CD14-positive monocyte (primary cell): ENCODE measurements at regions not wholly inside any gene's neighbourhood (a gene's known extent, or its start where the extent isn't known, plus 50 kb on each side); places are given as distances from the start of the nearest gene placed in this dataset.

Experiments
- DNase-seq, 3 donors: peaks; one replicate each; pipeline ENCODE4 v3.0.0-alpha.2; 2011 to 2022
- H2AFZ ChIP-seq: 2 replicates; pipeline ENCODE4 v1.6.0; 2012; ENCODE audit warnings: mild to moderate bottlenecking, low read depth, low read length, inconsistent platforms; ENCODE audit not compliant: insufficient read depth, poor library complexity, severe bottlenecking
- H3K27ac ChIP-seq, 2 donors: 1 replicate in 1 of 2; 2 replicates in 1 of 2; pipeline ENCODE4 v1.5.1; 2012 to 2013; ENCODE audit warnings: low read length in 2 of 2, control low read depth in 1 of 2, inconsistent platforms in 1 of 2, low read depth in 1 of 2, mild to moderate bottlenecking in 1 of 2
- H3K27me3 ChIP-seq, 2 donors: one replicate each; pipeline versions ENCODE4 v1.6.0 to v1.6.1; 2011 to 2013; ENCODE audit warnings: low read length in 2 of 2; ENCODE audit not compliant: control insufficient read depth in 2 of 2, insufficient read depth in 2 of 2
- H3K36me3 ChIP-seq, 2 donors: replicated peaks in 1 of 2; 1 replicate in 1 of 2; 2 replicates in 1 of 2; pipeline versions ENCODE4 v1.5.1 to v1.6.1; 2012 to 2013; ENCODE audit warnings: low read length in 2 of 2, control low read depth in 1 of 2, inconsistent platforms in 1 of 2, mild to moderate bottlenecking in 1 of 2; ENCODE audit not compliant: insufficient read depth in 2 of 2, control insufficient read depth in 1 of 2
- H3K4me1 ChIP-seq, 2 donors: 1 replicate in 1 of 2; 2 replicates in 1 of 2; pipeline versions ENCODE4 v1.5.1 to v1.6.1; 2012 to 2013; ENCODE audit warnings: low read length in 2 of 2, control low read depth in 1 of 2, inconsistent platforms in 1 of 2, mild to moderate bottlenecking in 1 of 2, moderate library complexity in 1 of 2; ENCODE audit not compliant: insufficient read depth in 2 of 2, control insufficient read depth in 1 of 2
- H3K4me2 ChIP-seq: replicated peaks from 2 replicates; pipeline ENCODE3; 2012; ENCODE audit warnings: low read length, moderate library complexity, mild to moderate bottlenecking; ENCODE audit not compliant: poor library complexity, severe bottlenecking; ENCODE audit errors: extremely low read depth
- H3K4me3 ChIP-seq, 3 experiments: fragments of 200-600 bp in 1 of 3; sonication (generic) in 1 of 3; replicated peaks in 1 of 3; 1 replicate in 2 of 3; 2 replicates in 1 of 3; pipeline ENCODE4 v1.5.1; 2011 to 2013; ENCODE audit warnings: low read length in 3 of 3, mild to moderate bottlenecking in 3 of 3, control low read depth in 2 of 3, low read depth in 2 of 3, inconsistent platforms in 1 of 3, moderate library complexity in 1 of 3
- H3K79me2 ChIP-seq: 2 replicates; pipeline ENCODE4 v1.6.0; 2012; ENCODE audit warnings: mild to moderate bottlenecking, control low read depth, inconsistent platforms, low read length, moderate library complexity; ENCODE audit not compliant: insufficient read depth
- H3K9ac ChIP-seq: 2 replicates; pipeline ENCODE4 v1.6.0; 2017; ENCODE audit warnings: low read length, mild to moderate bottlenecking; ENCODE audit not compliant: insufficient read depth, poor library complexity, severe bottlenecking
- H3K9me3 ChIP-seq, 2 donors: replicated peaks in 1 of 2; 1 replicate in 1 of 2; 2 replicates in 1 of 2; pipeline versions ENCODE4 v1.5.1 to v1.6.1; 2012 to 2013; ENCODE audit warnings: low read length in 2 of 2, control low read depth in 1 of 2; ENCODE audit not compliant: control insufficient read depth in 1 of 2, insufficient read depth in 1 of 2
- H4K20me1 ChIP-seq: 2 replicates; pipeline ENCODE4 v1.6.0; 2012; ENCODE audit warnings: mild to moderate bottlenecking, low read length, control low read depth, moderate library complexity; ENCODE audit not compliant: insufficient read depth
- H3K27ac Mint-ChIP-seq, 7 donors: one replicate each; pipeline ENCODE4 v1.8.0; 2020; ENCODE audit warnings: mild to moderate bottlenecking in 7 of 7, mixed read lengths in 7 of 7, moderate library complexity in 6 of 7, inconsistent platforms in 2 of 7
- H3K27me3 Mint-ChIP-seq, 3 donors: one replicate each; pipeline ENCODE4 v1.8.0; 2021 to 2022; ENCODE audit warnings: low read depth in 3 of 3, mild to moderate bottlenecking in 3 of 3, mixed read lengths in 3 of 3, moderate library complexity in 3 of 3, inconsistent platforms in 1 of 3
- H3K36me3 Mint-ChIP-seq, 2 donors: one replicate each; pipeline ENCODE4 v1.8.0; 2020; ENCODE audit warnings: mixed read lengths in 2 of 2, inconsistent platforms in 1 of 2, mild to moderate bottlenecking in 1 of 2
- H3K4me1 Mint-ChIP-seq: one replicate; pipeline ENCODE4 v1.8.0; 2020; ENCODE audit warnings: mild to moderate bottlenecking, mixed read lengths
- H3K4me3 Mint-ChIP-seq, 2 donors: one replicate each; pipeline ENCODE4 v1.8.0; 2020; ENCODE audit warnings: mild to moderate bottlenecking in 2 of 2, mixed read lengths in 2 of 2, moderate library complexity in 1 of 2
- H3K9me3 Mint-ChIP-seq, 7 donors: one replicate each; pipeline ENCODE4 v1.8.0; 2020 to 2022; ENCODE audit warnings: mixed read lengths in 7 of 7, mild to moderate bottlenecking in 6 of 7, moderate library complexity in 6 of 7, inconsistent platforms in 2 of 7
- WGBS: methylation state at CpG from one replicate; pipeline ENCODE4 v1.1.5; 2013; ENCODE audit warnings: missing lambda C conversion rate; ENCODE audit not compliant: insufficient coverage; 5-methylcytosine and 5-hydroxymethylcytosine counted together
- intact Hi-C, 2 donors: fragments of 100-400 bp; cut with micrococcal nuclease; formaldehyde crosslinking; loops; one replicate each; pipeline versions ENCODE4 v1.15.0 to v1.15.1; 2023
- TF ChIP-seq, protein P1 (sequence below): fragments of 200-600 bp; IDR thresholded peaks from one replicate; pipeline ENCODE4 v1.8.0; 2022; ENCODE audit warnings: antibody characterized with exemption, mild to moderate bottlenecking

DNA sequence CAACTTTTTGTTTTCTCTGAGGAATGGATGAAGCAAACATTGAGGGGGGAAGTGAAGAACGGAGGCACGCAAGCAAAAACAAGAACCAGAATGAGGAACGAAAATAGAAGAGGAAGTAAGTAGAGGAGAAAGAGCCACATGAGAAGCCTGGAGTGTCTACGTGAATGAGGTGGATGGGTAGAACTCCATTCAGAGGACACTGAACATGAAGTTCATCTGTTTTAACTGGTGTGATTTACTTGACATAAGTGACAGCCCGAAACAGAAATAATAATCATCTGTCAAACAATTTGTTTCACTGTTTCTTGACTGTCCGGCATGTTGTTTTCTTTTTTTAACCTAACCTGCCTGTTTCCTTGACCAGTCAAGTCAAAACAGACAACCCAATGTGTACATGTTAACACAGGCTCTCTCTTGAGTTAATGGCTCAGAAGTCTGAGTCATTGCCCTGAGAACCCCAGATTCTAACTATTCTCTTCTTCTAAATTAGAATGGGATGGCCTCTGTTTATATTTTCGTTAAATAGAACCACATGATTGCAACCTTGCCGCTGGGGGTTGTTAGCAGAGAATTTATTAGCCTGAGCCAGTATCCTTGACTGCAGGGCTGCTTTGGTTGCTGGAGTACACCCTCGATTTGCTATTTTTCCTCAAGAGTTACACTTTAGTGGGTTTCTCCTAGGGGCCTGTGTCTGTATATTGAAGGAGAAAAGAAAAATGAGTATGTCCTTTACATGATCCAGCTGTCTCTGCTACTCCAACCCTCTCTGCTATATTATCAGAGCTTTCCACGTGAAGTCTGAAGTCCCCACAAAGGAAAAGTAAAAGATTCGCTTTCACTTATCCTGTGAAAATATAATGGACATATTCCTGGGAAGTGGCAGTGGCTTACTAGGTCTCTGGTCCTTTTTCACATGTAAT is 151.7 kb downstream of the ZC3H11B start:
- TF ChIP-seq, protein P1, sequence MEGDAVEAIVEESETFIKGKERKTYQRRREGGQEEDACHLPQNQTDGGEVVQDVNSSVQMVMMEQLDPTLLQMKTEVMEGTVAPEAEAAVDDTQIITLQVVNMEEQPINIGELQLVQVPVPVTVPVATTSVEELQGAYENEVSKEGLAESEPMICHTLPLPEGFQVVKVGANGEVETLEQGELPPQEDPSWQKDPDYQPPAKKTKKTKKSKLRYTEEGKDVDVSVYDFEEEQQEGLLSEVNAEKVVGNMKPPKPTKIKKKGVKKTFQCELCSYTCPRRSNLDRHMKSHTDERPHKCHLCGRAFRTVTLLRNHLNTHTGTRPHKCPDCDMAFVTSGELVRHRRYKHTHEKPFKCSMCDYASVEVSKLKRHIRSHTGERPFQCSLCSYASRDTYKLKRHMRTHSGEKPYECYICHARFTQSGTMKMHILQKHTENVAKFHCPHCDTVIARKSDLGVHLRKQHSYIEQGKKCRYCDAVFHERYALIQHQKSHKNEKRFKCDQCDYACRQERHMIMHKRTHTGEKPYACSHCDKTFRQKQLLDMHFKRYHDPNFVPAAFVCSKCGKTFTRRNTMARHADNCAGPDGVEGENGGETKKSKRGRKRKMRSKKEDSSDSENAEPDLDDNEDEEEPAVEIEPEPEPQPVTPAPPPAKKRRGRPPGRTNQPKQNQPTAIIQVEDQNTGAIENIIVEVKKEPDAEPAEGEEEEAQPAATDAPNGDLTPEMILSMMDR = no peak
- H3K27me3 ChIP-seq = no peaks in the 10 kb centered on the region
- DNase-seq = peak; percentile 84 to 91 (median 90)
- Mint-ChIP-seq H3K27ac (peak overlapping the region; percentile 86 to 98 (median 97)), H3K4me1 (peaks cover 51% of the 10 kb centered on the region), H3K36me3 (peaks cover 0 to 1% of the 10 kb centered on the region in 2 donors), H3K4me3 (peak overlapping the region; percentile 22 to 31), H3K27me3 (peaks cover 0 to 3% (median 2%) of the 10 kb centered on the region in 3 donors), H3K9me3 (peaks cover 0 to 5% (median 0%) of the 10 kb centered on the region in 7 donors)
- peak overlapping the region; percentile 39 for H3K4me2 ChIP-seq
- peak overlapping the region; percentile 60 for H3K9ac ChIP-seq
- no peaks in the 10 kb centered on the region for H3K9me3 ChIP-seq
- WGBS = 20% methylated on average over 4 of the region's 11 CpGs
- peaks cover 57 to 61% of the 10 kb centered on the region in 2 donors for H3K4me1 ChIP-seq
- intact Hi-C loops = loop anchor here in 1 of 2 donors (5.0 kb wide), 1 partner anchor 126 kb away; no protein-coding TSS in a partner anchor
- no peak overlapping the region for H2AFZ ChIP-seq
- no peaks in the 10 kb centered on the region for H3K79me2 ChIP-seq
- H3K27ac ChIP-seq = peak overlapping the region; percentile 78 to 96
- H3K4me3 ChIP-seq = peak overlapping the region in 1 of 3 experiments; percentile 24
- no peaks in the 10 kb centered on the region for H4K20me1 ChIP-seq
- no peaks in the 10 kb centered on the region for H3K36me3 ChIP-seq

DNA sequence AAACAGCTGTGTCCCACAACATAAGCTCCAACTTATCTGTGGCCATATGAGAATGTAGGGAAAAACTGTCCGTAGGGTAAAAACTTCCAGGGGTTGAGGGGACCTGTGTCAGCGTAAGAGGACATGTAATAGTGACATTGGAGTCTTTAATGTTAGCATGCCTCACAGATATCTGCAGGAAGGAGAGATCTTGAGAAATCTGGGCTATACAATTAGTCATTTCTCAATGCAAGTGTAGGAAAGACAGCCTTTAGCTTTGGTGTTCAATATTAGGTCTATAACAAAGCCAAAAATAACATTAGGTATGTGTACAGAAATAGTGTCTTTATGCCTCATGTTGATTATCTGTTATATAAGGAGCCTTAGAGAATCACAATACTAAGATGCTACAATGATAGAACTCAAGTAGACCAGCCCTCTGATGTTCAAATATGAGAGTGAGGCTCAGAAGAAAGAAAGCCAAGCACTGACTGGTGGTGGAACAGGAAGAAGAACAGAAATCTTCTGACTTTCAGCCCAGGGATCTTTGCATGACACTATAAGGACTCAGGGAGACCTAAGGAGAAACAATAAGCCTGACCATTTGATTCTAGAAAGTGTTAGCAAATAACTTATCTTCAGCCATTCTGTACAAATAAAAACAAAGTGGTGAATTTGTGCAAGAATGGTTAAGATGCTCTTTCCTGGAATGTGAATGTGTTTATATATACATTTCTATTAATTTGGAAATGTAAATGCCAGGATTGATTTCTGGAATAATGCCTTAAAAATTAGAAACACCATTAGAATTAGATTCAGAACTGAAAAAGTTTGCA is 152.6 kb downstream of the ZC3H11B start:
- no peaks in the 10 kb centered on the region for H3K36me3 ChIP-seq
- no peaks in the 10 kb centered on the region for H3K27me3 ChIP-seq
- peak; percentile 44 to 75 (median 74) for DNase-seq
- no peaks in the 10 kb centered on the region for H3K9me3 ChIP-seq
- intact Hi-C loops = loop anchor here in 1 of 2 donors (5.0 kb wide), 1 partner anchor 127 kb away; no protein-coding TSS in a partner anchor
- Mint-ChIP-seq H3K4me1 (peaks cover 51% of the 10 kb centered on the region), H3K27me3 (peaks cover 0 to 3% (median 2%) of the 10 kb centered on the region in 3 donors), H3K36me3 (peaks cover 0 to 1% of the 10 kb centered on the region in 2 donors), H3K27ac (peak overlapping the region; percentile 86 to 98 (median 97)), H3K9me3 (peaks cover 0 to 5% (median 0%) of the 10 kb centered on the region in 7 donors), H3K4me3 (peak overlapping the region in 1 of 2 donors; percentile 73)
- WGBS = no CpG with 5 or more reads among the region's 2 CpGs
- H2AFZ ChIP-seq = peak overlapping the region; percentile 48
- H3K4me2 ChIP-seq = peak overlapping the region; percentile 39
- no peaks in the 10 kb centered on the region for H3K79me2 ChIP-seq
- peak overlapping the region in 1 of 3 experiments; percentile 27 for H3K4me3 ChIP-seq
- H3K4me1 ChIP-seq = peaks cover 57 to 61% of the 10 kb centered on the region in 2 donors
- TF ChIP-seq, protein P1 = no peak
- peak overlapping the region; percentile 80 to 96 for H3K27ac ChIP-seq
- no peaks in the 10 kb centered on the region for H4K20me1 ChIP-seq
- H3K9ac ChIP-seq = peak overlapping the region; percentile 60
